ENCODE measurements at regions not wholly inside any gene's neighbourhood (a gene's known extent, or its start where the extent isn't known, plus 50 kb on each side); places are given as distances from the start of the nearest gene placed in this dataset.

DNA sequence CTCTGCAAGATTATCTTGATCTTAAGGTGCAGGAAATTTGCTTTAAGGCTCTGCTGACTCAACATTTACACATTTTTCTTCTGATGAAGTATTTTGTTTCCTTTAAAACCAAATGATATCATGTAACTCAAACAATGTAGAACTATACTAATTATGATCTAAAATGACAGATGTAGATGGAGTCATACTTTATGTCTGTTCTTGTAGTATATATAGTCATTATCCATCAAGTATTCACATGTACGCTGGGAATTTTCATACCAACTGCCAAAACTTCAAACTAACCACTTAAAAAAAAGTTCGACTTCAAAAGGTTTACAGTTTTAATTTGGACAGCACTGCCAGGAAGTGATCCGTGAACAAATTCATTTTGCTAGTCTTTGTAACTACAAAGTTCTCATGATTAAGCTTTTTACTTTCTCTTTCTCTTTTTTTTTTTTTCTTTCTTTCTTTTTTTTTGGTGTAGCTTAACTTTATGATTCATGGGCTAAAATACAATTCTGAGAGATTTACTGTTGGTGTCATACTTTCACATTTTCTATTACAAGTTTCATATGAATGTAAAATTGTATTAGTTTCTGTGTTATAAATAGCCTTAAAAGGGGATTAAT is 509.0 kb upstream of the CXADR start:
- no peak overlapping the region for H3K4me3 ChIP-seq (replicated peaks in 1 of 2; ENCODE audit: low read depth in 2 of 2, low read length in 2 of 2)
- TF ChIP-seq, protein P1, sequence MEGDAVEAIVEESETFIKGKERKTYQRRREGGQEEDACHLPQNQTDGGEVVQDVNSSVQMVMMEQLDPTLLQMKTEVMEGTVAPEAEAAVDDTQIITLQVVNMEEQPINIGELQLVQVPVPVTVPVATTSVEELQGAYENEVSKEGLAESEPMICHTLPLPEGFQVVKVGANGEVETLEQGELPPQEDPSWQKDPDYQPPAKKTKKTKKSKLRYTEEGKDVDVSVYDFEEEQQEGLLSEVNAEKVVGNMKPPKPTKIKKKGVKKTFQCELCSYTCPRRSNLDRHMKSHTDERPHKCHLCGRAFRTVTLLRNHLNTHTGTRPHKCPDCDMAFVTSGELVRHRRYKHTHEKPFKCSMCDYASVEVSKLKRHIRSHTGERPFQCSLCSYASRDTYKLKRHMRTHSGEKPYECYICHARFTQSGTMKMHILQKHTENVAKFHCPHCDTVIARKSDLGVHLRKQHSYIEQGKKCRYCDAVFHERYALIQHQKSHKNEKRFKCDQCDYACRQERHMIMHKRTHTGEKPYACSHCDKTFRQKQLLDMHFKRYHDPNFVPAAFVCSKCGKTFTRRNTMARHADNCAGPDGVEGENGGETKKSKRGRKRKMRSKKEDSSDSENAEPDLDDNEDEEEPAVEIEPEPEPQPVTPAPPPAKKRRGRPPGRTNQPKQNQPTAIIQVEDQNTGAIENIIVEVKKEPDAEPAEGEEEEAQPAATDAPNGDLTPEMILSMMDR (IDR thresholded peaks at IDR 0.05; ENCODE audit: low read depth, low read length): no peak
- peak; percentile 3 to 11 for DNase-seq (ENCODE audit: low read depth in 2 of 2)

DNA sequence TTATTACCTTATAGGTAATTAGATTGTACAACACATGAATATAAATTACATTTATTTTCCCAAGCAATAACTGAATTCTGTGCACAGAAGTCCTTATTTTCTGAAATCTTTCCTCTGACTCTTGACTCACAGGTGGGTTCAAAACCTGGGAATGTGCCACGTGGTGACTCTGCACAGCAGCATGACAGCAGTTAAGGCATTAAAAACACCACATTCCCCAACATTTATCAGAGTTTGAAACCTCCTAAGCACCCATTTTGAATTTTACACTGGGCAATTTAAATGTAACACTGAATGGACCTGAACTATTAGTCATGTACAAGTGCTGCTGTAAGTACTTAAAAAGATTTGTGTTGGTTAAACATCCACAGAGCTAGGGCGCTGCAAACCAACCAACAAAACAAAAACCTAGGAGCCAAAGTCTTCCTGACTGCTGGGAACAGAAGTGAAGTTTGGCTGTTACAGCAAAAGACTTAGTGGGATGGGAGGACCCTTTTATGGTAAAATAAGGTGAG is 480.6 kb upstream of the CXADR start:
- H3K4me3 ChIP-seq (replicated peaks in 1 of 2; ENCODE audit: low read depth in 2 of 2, low read length in 2 of 2): no peak overlapping the region
- no peak for DNase-seq (ENCODE audit: low read depth in 2 of 2)
- TF ChIP-seq, protein P1 (IDR thresholded peaks at IDR 0.05; ENCODE audit: low read depth, low read length): no peak

DNA sequence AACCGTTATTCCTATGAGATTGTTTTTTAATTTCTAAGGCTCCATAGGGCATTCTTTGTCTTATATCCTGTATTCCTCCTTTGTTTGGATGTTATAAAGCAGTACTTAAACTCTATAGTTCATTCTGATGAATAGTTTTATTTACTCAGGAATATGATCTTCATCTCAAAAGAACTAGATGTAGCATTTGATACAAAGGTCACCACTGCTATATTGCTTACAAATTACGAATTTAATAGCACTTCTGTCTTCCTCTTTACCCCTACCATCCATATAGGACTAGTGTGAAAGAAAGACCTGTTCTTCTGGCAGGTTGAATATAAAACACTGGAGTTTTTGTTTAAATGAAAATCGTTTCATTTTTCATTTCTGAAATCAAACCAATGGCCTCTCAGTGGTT is 468.1 kb upstream of the CXADR start:
- DNase-seq (ENCODE audit: low read depth in 2 of 2): no peak
- TF ChIP-seq, protein P1 (IDR thresholded peaks at IDR 0.05; ENCODE audit: low read depth, low read length): no peak
- no peak overlapping the region for H3K4me3 ChIP-seq (replicated peaks in 1 of 2; ENCODE audit: low read depth in 2 of 2, low read length in 2 of 2)

DNA sequence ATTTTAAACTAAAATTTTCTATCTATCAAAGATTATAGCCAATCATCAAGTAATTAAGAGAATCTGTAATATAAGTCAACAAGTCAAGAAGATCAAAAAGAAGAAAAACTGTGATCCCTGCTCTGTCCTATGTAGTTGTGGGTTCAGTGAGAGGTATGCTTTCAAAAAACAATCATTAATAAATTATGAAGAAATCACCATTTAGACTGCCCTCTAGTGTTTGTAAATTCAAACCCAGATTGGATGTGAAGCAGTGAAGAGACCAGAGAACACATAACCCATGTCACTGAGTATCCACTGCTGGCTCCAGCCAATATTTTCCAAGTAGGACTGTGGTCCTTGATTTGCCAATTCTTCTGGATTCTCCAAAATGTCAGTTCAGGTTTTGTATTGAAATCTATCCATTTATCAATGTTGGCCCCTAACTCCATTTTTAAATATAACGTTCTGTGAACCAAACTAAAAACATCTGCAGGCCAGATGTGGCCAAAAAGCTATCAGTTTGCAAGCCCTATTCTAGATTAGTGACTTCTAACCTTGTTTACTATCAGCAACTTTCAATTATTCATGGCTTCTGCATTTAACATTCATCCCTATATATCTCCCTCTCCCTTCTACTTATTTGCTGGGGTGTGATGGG is 467.5 kb upstream of the CXADR start:
- TF ChIP-seq, protein P1 (IDR thresholded peaks at IDR 0.05; ENCODE audit: low read depth, low read length): peak; percentile 43
- peak; percentile 56 to 58 for DNase-seq (ENCODE audit: low read depth in 2 of 2)
- no peak overlapping the region for H3K4me3 ChIP-seq (replicated peaks in 1 of 2; ENCODE audit: low read depth in 2 of 2, low read length in 2 of 2)

DNA sequence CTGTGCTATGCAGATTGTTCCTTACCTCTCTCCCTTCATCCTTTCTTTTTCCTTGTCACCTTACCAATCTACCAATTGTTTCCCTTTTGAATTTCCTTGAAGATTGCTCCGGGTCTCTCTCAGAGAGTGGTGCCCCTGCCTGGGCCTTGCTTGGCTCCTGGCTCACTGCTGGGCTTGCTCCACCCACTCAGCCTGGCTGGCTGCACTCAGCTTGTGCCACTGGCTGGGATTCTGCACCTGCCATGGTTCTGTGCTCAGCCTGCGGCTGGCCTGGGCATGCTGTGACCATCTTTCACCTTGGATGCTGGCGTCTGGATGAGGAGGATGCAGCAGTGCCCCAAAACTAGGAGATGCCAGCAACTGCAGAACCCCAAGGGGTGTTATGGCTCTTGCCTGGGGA is 463.9 kb upstream of the CXADR start:
- DNase-seq (ENCODE audit: low read depth in 2 of 2): no peak
- no peak overlapping the region for H3K4me3 ChIP-seq (replicated peaks in 1 of 2; ENCODE audit: low read depth in 2 of 2, low read length in 2 of 2)
- TF ChIP-seq, protein P1 (IDR thresholded peaks at IDR 0.05; ENCODE audit: low read depth, low read length): no peak

DNA sequence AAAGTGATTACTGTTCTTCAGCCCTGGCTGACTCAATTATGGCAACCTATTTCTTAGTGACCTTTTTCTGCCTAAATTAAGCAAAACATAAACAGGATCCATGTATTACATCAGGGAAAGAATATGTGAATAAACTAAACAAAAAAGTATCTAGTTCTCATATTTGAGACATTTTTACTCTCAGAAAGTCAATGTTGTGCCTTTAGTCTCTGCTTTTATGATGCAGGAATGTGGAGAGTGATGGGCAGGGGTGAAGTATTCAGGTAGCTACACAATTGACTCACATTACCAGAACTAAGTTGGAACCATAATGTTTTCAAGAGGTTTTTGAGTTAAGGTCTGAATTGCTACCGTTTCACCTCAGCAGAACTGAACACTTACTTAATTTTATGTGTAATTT is 462.7 kb upstream of the CXADR start:
- H3K4me3 ChIP-seq (replicated peaks in 1 of 2; ENCODE audit: low read depth in 2 of 2, low read length in 2 of 2): no peak overlapping the region
- no peak for DNase-seq (ENCODE audit: low read depth in 2 of 2)
- TF ChIP-seq, protein P1 (IDR thresholded peaks at IDR 0.05; ENCODE audit: low read depth, low read length): no peak
